GM19025 (cell line): ENCODE measurements at regions not wholly inside any gene's neighbourhood (a gene's known extent, or its start where the extent isn't known, plus 50 kb on each side); places are given as distances from the start of the nearest gene placed in this dataset.
"Not testable (repeated sequence)": the region's sequence is repeated elsewhere in the genome, so short reads cannot be mapped to it uniquely, and the experiment has no call there.

Experiments used
- ATAC-seq: cut with Tn5 transposase; IDR thresholded peaks from one replicate; pipeline ENCODE4 v1.9.1; 2021; ENCODE audit warnings: mild to moderate bottlenecking, low read depth, moderate library complexity; ENCODE audit not compliant: unreplicated experiment

- ATAC-seq, result no peak
These were observed 931.4 kb downstream of the QKI start for GRCh38 chr6:164345806-164346496.

- ATAC-seq, result no peak
These were observed 930.8 kb downstream of the QKI start for GRCh38 chr6:164345327-164345726.

- no peak for ATAC-seq
These were observed 930.3 kb downstream of the QKI start for GRCh38 chr6:164344801-164345291.

GRCh38 chr6:164339442-164339841, 924.9 kb downstream of the QKI start:
- ATAC-seq, result not testable (repeated sequence)

GRCh38 chr6:164337925-164338397, 923.4 kb downstream of the QKI start:
- no peak for ATAC-seq

GRCh38 chr6:164337024-164337924, 922.8 kb downstream of the QKI start:
- ATAC-seq, result no peak

- no peak for ATAC-seq
These were observed 921.9 kb downstream of the QKI start for GRCh38 chr6:164336455-164336854.

GRCh38 chr6:164331026-164331425, 916.5 kb downstream of the QKI start:
- no peak for ATAC-seq

- ATAC-seq, result no peak
These were observed 910.6 kb downstream of the QKI start for GRCh38 chr6:164325168-164325567.

GRCh38 chr6:164322533-164322932, 908.0 kb downstream of the QKI start:
- ATAC-seq, result no peak

GRCh38 chr6:164321297-164321696, 906.8 kb downstream of the QKI start:
- ATAC-seq, result no peak

- no peak for ATAC-seq
These were observed 900.9 kb downstream of the QKI start for GRCh38 chr6:164315376-164315775.

GRCh38 chr6:164308339-164308738, 893.8 kb downstream of the QKI start:
- ATAC-seq, result no peak

GRCh38 chr6:164303102-164303964, 888.8 kb downstream of the QKI start:
- no peak for ATAC-seq

- ATAC-seq, result no peak
These were observed 881.9 kb downstream of the QKI start for GRCh38 chr6:164296411-164296810.

GRCh38 chr6:164294047-164294784, 879.7 kb downstream of the QKI start:
- no peak for ATAC-seq

GRCh38 chr6:164291224-164291623, 876.7 kb downstream of the QKI start:
- ATAC-seq, result no peak

GRCh38 chr6:164290101-164290500, 875.6 kb downstream of the QKI start:
- no peak for ATAC-seq

GRCh38 chr6:164286011-164286410, 871.5 kb downstream of the QKI start:
- ATAC-seq, result no peak

- no peak for ATAC-seq
These were observed 869.1 kb downstream of the QKI start for GRCh38 chr6:164283574-164283973.
